ENCODE measurements at regions not wholly inside any gene's neighbourhood (a gene's known extent, or its start where the extent isn't known, plus 50 kb on each side); places are given as distances from the start of the nearest gene placed in this dataset.

- TF ChIP-seq POLR2A (IDR thresholded peaks at IDR 0.05; ENCODE audit: low read length) (no peak), GATA1 (IDR thresholded peaks at IDR 0.05; ENCODE audit: low read depth, low read length) (no peak)
Observed at GRCh38 chr4:10183462-10183861, 66.9 kb upstream of the WDR1 start.
